ENCODE measurements at regions not wholly inside any gene's neighbourhood (a gene's known extent, or its start where the extent isn't known, plus 50 kb on each side); places are given as distances from the start of the nearest gene placed in this dataset.

GRCh38 chr20:58569241-58570125 is 54.3 kb upstream of the APCDD1L start:
- Mint-ChIP-seq H3K9me3 (peaks cover 5% of the 10 kb centered on the region), H3K27ac (no peak overlapping the region), H3K27me3 (ENCODE audit: insufficient read depth) (peaks cover 1% of the 10 kb centered on the region), H3K4me3 (no peak overlapping the region), H3K4me1 (no peaks in the 10 kb centered on the region), H3K36me3 (ENCODE audit: low read depth) (peaks cover under 1% of the 10 kb centered on the region)
- no peak for DNase-seq
- TF ChIP-seq, protein P1, sequence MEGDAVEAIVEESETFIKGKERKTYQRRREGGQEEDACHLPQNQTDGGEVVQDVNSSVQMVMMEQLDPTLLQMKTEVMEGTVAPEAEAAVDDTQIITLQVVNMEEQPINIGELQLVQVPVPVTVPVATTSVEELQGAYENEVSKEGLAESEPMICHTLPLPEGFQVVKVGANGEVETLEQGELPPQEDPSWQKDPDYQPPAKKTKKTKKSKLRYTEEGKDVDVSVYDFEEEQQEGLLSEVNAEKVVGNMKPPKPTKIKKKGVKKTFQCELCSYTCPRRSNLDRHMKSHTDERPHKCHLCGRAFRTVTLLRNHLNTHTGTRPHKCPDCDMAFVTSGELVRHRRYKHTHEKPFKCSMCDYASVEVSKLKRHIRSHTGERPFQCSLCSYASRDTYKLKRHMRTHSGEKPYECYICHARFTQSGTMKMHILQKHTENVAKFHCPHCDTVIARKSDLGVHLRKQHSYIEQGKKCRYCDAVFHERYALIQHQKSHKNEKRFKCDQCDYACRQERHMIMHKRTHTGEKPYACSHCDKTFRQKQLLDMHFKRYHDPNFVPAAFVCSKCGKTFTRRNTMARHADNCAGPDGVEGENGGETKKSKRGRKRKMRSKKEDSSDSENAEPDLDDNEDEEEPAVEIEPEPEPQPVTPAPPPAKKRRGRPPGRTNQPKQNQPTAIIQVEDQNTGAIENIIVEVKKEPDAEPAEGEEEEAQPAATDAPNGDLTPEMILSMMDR (conservative IDR thresholded peaks at IDR 0.05): no peak
- Histone ChIP-seq H3K27me3 (ENCODE audit: control insufficient read depth, insufficient read depth, low read length, poor library complexity, severe bottlenecking) (no peaks in the 10 kb centered on the region), H3K4me3 (ENCODE audit: low read length) (no peak overlapping the region), H3K27ac (ENCODE audit: low read depth, low read length) (no peak overlapping the region), H3K9me3 (ENCODE audit: control insufficient read depth, low read length) (no peaks in the 10 kb centered on the region), H3K4me1 (ENCODE audit: control insufficient read depth, insufficient read depth, low read length) (no peaks in the 10 kb centered on the region), H3K9ac (ENCODE audit: extremely low read depth, low read length, poor library complexity, severe bottlenecking) (no peak overlapping the region), H3K36me3 (ENCODE audit: control insufficient read depth, insufficient read depth, low read length) (no peaks in the 10 kb centered on the region)
- 91% methylated on average over 11 to 28 of the region's 28 CpGs for WGBS, 2 experiments (ENCODE audit: insufficient coverage in 1 of 2, insufficient read length in 1 of 2)

GRCh38 chr20:58568483-58569240 is 53.5 kb upstream of the APCDD1L start:
- TF ChIP-seq, protein P1 (conservative IDR thresholded peaks at IDR 0.05): no peak
- Histone ChIP-seq H3K27ac (ENCODE audit: low read depth, low read length) (no peak overlapping the region), H3K4me3 (ENCODE audit: low read length) (no peak overlapping the region), H3K9me3 (ENCODE audit: control insufficient read depth, low read length) (no peaks in the 10 kb centered on the region), H3K9ac (ENCODE audit: extremely low read depth, low read length, poor library complexity, severe bottlenecking) (no peak overlapping the region), H3K27me3 (ENCODE audit: control insufficient read depth, insufficient read depth, low read length, poor library complexity, severe bottlenecking) (no peaks in the 10 kb centered on the region), H3K36me3 (ENCODE audit: control insufficient read depth, insufficient read depth, low read length) (no peaks in the 10 kb centered on the region), H3K4me1 (ENCODE audit: control insufficient read depth, insufficient read depth, low read length) (no peaks in the 10 kb centered on the region)
- Mint-ChIP-seq H3K27ac (no peak overlapping the region), H3K4me1 (no peaks in the 10 kb centered on the region), H3K27me3 (ENCODE audit: insufficient read depth) (no peaks in the 10 kb centered on the region), H3K9me3 (peaks cover 10% of the 10 kb centered on the region), H3K36me3 (ENCODE audit: low read depth) (peaks cover 3% of the 10 kb centered on the region), H3K4me3 (no peak overlapping the region)
- WGBS, 2 experiments (ENCODE audit: insufficient coverage in 1 of 2, insufficient read length in 1 of 2): 88% methylated on average over 6 to 20 of the region's 20 CpGs
- DNase-seq: no peak

- TF ChIP-seq, protein P1 (conservative IDR thresholded peaks at IDR 0.05): no peak
- Histone ChIP-seq H3K9me3 (ENCODE audit: control insufficient read depth, low read length) (no peaks in the 10 kb centered on the region), H3K27me3 (ENCODE audit: control insufficient read depth, insufficient read depth, low read length, poor library complexity, severe bottlenecking) (no peaks in the 10 kb centered on the region), H3K4me1 (ENCODE audit: control insufficient read depth, insufficient read depth, low read length) (no peaks in the 10 kb centered on the region), H3K36me3 (ENCODE audit: control insufficient read depth, insufficient read depth, low read length) (no peaks in the 10 kb centered on the region), H3K27ac (ENCODE audit: low read depth, low read length) (no peak overlapping the region), H3K4me3 (ENCODE audit: low read length) (no peak overlapping the region), H3K9ac (ENCODE audit: extremely low read depth, low read length, poor library complexity, severe bottlenecking) (no peak overlapping the region)
- H3K27me3 Mint-ChIP-seq (ENCODE audit: insufficient read depth): no peaks in the 10 kb centered on the region
- H3K36me3 Mint-ChIP-seq (ENCODE audit: low read depth): peaks cover 6% of the 10 kb centered on the region
- no peak for DNase-seq
- H3K4me3 Mint-ChIP-seq: no peak overlapping the region
- WGBS, 2 experiments (ENCODE audit: insufficient coverage in 1 of 2, insufficient read length in 1 of 2): 87 to 100% methylated on average over 4 to 10 of the region's 10 CpGs
- peaks cover 13% of the 10 kb centered on the region for H3K9me3 Mint-ChIP-seq
- H3K27ac Mint-ChIP-seq: no peak overlapping the region
- no peaks in the 10 kb centered on the region for H3K4me1 Mint-ChIP-seq
Measured at GRCh38 chr20:58568126-58568482, 52.9 kb upstream of the APCDD1L start.

Measured in endodermal cell (in vitro differentiated cells).